ENCODE measurements at regions not wholly inside any gene's neighbourhood (a gene's known extent, or its start where the extent isn't known, plus 50 kb on each side); places are given as distances from the start of the nearest gene placed in this dataset.

DNA sequence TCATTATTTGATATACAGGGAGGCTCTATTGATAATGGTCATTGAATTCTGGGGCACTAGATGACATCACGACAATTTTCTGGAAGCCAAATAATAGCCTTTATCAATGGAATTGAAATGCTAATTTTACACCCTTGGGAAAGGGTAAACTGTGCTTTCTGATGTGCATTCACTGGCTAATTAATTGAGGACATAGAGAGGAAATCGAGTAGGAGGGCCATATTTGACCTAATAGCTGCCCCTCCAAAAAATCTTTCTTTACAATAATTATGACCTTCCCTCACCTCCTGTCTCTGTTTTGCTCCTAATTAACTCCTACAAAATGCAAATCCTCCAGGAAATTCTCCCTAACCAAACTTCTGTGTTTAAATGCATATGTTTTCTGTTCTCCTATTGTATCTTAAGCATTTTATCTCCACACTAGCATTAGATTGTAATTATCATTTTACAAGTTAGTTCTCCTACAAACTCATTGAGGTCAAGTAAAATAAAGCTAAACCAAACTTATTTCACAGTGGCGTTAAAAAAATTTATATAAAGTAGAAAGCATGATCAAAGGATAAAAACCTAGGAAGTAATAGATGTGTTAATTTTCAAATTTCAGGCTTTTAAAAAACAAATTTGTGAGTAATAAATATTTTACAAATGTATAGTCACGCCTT lies 1414.0 kb upstream of the AGA start:
- TF ChIP-seq, protein P1, sequence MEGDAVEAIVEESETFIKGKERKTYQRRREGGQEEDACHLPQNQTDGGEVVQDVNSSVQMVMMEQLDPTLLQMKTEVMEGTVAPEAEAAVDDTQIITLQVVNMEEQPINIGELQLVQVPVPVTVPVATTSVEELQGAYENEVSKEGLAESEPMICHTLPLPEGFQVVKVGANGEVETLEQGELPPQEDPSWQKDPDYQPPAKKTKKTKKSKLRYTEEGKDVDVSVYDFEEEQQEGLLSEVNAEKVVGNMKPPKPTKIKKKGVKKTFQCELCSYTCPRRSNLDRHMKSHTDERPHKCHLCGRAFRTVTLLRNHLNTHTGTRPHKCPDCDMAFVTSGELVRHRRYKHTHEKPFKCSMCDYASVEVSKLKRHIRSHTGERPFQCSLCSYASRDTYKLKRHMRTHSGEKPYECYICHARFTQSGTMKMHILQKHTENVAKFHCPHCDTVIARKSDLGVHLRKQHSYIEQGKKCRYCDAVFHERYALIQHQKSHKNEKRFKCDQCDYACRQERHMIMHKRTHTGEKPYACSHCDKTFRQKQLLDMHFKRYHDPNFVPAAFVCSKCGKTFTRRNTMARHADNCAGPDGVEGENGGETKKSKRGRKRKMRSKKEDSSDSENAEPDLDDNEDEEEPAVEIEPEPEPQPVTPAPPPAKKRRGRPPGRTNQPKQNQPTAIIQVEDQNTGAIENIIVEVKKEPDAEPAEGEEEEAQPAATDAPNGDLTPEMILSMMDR (IDR thresholded peaks at IDR 0.05; ENCODE audit: insufficient read depth, low read depth, low read length): no peak
- no peak overlapping the region for H3K4me3 ChIP-seq (ENCODE audit: low read depth, low read length)
- DNase-seq (ENCODE audit: low read depth): no peak

DNA sequence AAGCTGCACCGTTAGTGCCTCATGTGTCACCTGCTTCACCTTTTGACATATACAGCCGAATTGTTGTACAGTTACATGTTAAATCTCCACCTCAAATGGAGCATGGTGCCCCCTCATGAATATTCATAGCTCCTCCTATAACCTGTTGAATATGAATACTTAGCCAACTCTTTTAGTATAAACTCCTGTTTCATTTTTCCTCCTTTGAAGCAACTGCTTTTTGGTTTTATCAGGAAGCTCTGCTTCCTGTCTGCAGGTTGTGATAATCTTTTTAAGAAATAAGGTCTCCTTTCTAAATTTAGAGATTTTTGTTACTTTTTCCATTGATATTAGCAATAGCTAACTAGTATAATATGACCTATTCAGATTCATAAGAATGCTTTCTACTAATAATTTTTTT lies 1429.2 kb upstream of the AGA start:
- no peak for DNase-seq (ENCODE audit: low read depth)
- H3K4me3 ChIP-seq (ENCODE audit: low read depth, low read length): no peak overlapping the region
- TF ChIP-seq, protein P1 (IDR thresholded peaks at IDR 0.05; ENCODE audit: insufficient read depth, low read depth, low read length): no peak

DNA sequence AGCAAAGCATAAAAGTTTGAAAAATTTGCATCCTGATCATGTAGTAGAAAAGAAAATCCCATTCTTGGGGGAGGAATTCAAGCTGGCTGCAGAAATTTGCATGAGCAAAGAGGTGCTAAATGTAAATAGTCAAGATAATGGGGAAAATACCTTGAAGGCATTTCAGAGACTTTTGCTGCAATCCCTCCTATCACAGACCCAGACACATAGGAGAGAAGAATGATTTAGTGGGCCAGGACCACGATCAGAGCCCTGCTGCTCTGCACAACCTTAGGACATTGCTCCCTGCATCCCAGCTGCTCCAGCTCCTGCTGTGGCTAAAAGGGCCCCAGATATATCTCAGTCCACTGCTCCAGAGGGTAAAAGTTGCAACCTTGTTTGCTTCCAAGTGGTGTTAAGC lies 1439.7 kb upstream of the AGA start:
- H3K4me3 ChIP-seq (ENCODE audit: low read depth, low read length): no peak overlapping the region
- TF ChIP-seq, protein P1 (IDR thresholded peaks at IDR 0.05; ENCODE audit: insufficient read depth, low read depth, low read length): no peak
- DNase-seq (ENCODE audit: low read depth): no peak

DNA sequence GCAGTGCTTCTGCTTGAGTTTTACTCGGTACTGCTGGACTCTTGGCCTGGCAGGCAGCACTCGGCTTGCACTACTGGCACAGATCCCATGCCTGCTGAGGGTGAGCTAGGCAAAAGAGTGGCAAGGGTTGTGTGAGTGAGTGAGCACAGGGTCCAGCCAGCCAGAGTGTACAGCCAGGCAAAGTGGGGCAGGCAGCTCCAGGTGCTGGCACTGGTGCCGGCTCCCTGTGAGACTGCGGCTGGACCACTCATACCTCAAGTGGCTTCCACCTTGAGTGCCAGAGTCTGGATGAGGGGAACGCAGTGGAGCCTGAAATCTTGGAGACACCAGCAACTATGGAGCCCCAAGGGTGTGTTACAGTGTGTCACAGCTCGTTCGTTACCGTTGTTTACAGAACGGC lies 1451.9 kb upstream of the AGA start:
- TF ChIP-seq, protein P1 (IDR thresholded peaks at IDR 0.05; ENCODE audit: insufficient read depth, low read depth, low read length): no peak
- no peak for DNase-seq (ENCODE audit: low read depth)
- no peak overlapping the region for H3K4me3 ChIP-seq (ENCODE audit: low read depth, low read length)

DNA sequence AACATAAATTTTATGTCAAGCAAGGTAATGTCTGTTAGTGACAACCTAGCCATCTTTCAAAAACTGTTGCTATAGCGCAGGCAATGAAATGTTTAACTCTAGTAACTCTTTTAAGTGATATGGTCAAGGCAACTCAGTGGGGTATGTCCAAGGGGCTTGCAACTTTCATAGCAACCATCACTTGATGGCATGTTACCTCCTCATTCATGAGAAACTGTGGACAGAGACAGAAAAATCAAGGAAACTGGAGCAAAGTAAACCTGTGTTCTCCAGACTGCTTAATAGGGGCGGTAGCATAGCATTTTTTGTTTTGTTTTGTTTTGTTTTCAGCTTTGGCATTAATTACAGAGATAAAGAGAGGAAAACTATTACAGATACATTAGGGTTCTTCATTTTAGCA lies 1456.8 kb upstream of the AGA start:
- no peak for DNase-seq (ENCODE audit: low read depth)
- TF ChIP-seq, protein P1 (IDR thresholded peaks at IDR 0.05; ENCODE audit: insufficient read depth, low read depth, low read length): no peak
- no peak overlapping the region for H3K4me3 ChIP-seq (ENCODE audit: low read depth, low read length)

DNA sequence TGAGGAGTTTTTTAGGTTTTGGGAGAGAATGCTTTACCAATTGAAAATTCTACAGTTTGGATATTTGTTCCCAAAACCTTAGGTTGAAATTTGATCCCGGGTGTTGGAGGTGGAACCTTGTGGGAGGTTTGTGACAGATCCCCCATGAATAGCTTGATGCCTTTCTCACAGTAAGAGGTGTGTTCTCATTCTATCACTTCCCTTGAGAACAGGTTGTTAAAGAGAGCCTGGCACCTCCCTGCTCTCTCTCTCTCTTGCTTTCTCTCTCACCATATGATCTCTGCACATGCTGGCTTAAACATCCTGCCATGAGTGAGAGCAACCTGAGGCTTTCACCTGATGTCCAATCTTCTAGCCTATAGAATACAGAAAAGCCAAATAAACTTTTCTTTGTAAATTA lies 1475.5 kb upstream of the AGA start:
- H3K4me3 ChIP-seq (ENCODE audit: low read depth, low read length): no peak overlapping the region
- DNase-seq (ENCODE audit: low read depth): no peak
- TF ChIP-seq, protein P1 (IDR thresholded peaks at IDR 0.05; ENCODE audit: insufficient read depth, low read depth, low read length): no peak

DNA sequence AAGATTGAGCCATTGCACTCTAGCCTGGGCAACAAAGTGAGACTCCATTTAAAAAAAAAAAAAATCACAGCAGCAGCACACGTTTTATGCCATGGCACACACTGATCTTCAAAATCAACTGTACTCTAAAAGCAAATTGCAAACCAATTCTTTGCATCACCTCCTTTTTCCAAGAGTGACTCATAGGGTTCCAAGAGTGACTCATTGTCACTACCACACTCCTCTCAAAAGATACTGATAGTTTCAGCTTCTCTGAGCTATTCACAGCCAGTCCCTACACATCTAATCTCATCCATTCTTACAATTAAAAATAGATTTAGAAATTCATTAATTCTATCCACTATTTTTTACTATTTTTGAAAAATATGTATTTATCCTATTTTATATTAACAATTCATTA lies 1494.9 kb upstream of the AGA start:
- no peak for DNase-seq (ENCODE audit: low read depth)
- TF ChIP-seq, protein P1 (IDR thresholded peaks at IDR 0.05; ENCODE audit: insufficient read depth, low read depth, low read length): no peak
- no peak overlapping the region for H3K4me3 ChIP-seq (ENCODE audit: low read depth, low read length)
